IPS-18a (cell line): ENCODE measurements at regions not wholly inside any gene's neighbourhood (a gene's known extent, or its start where the extent isn't known, plus 50 kb on each side); places are given as distances from the start of the nearest gene placed in this dataset.

Experiments
- H3K27ac ChIP-seq: one replicate; pipeline ENCODE4 v1.5.1; 2013; ENCODE audit warnings: low read length
- H3K27me3 ChIP-seq: one replicate; pipeline ENCODE4 v1.6.1; 2013; ENCODE audit warnings: mild to moderate bottlenecking, low read length; ENCODE audit not compliant: control insufficient read depth, insufficient read depth
- H3K36me3 ChIP-seq: one replicate; pipeline ENCODE4 v1.6.1; 2013; ENCODE audit warnings: low read depth, low read length; ENCODE audit not compliant: control insufficient read depth
- H3K4me1 ChIP-seq: one replicate; pipeline ENCODE4 v1.6.1; 2013; ENCODE audit warnings: low read depth, low read length; ENCODE audit not compliant: control insufficient read depth
- H3K4me3 ChIP-seq: one replicate; pipeline ENCODE4 v1.5.1; 2013; ENCODE audit warnings: low read length
- H3K9ac ChIP-seq: one replicate; pipeline ENCODE4 v1.6.1; 2013; ENCODE audit warnings: mild to moderate bottlenecking, low read length, moderate library complexity
- H3K9me3 ChIP-seq: one replicate; pipeline ENCODE4 v1.6.1; 2013; ENCODE audit warnings: low read depth, low read length; ENCODE audit not compliant: control insufficient read depth

- H3K4me1 ChIP-seq = peaks cover 4% of the 10 kb centered on the region
- H3K4me3 ChIP-seq = no peak overlapping the region
- no peak overlapping the region for H3K9ac ChIP-seq
- H3K27ac ChIP-seq = no peak overlapping the region
- no peaks in the 10 kb centered on the region for H3K9me3 ChIP-seq
- no peaks in the 10 kb centered on the region for H3K36me3 ChIP-seq
- no peaks in the 10 kb centered on the region for H3K27me3 ChIP-seq
Observed at GRCh38 chr14:26984311-26985177, 386.7 kb upstream of the NOVA1 start.

GRCh38 chr14:26987744-26988363 lies 390.0 kb upstream of the NOVA1 start:
- Histone ChIP-seq H3K4me3 (no peak overlapping the region), H3K27me3 (no peaks in the 10 kb centered on the region), H3K36me3 (no peaks in the 10 kb centered on the region), H3K27ac (no peak overlapping the region), H3K9me3 (no peaks in the 10 kb centered on the region), H3K9ac (no peak overlapping the region), H3K4me1 (peaks cover 4% of the 10 kb centered on the region)

GRCh38 chr14:26990946-26991345 lies 393.1 kb upstream of the NOVA1 start:
- H3K27me3 ChIP-seq = no peaks in the 10 kb centered on the region
- peaks cover 4% of the 10 kb centered on the region for H3K4me1 ChIP-seq
- H3K27ac ChIP-seq = no peak overlapping the region
- no peaks in the 10 kb centered on the region for H3K9me3 ChIP-seq
- no peaks in the 10 kb centered on the region for H3K36me3 ChIP-seq
- no peak overlapping the region for H3K9ac ChIP-seq
- H3K4me3 ChIP-seq = no peak overlapping the region

GRCh38 chr14:26992403-26993115 lies 394.7 kb upstream of the NOVA1 start:
- Histone ChIP-seq H3K4me1 (peaks cover 4% of the 10 kb centered on the region), H3K4me3 (no peak overlapping the region), H3K27me3 (no peaks in the 10 kb centered on the region), H3K27ac (no peak overlapping the region), H3K9me3 (no peaks in the 10 kb centered on the region), H3K36me3 (no peaks in the 10 kb centered on the region), H3K9ac (no peak overlapping the region)

- Histone ChIP-seq H3K4me1 (no peaks in the 10 kb centered on the region), H3K4me3 (no peak overlapping the region), H3K27me3 (no peaks in the 10 kb centered on the region), H3K27ac (no peak overlapping the region), H3K36me3 (no peaks in the 10 kb centered on the region), H3K9ac (no peak overlapping the region), H3K9me3 (no peaks in the 10 kb centered on the region)
Observed at GRCh38 chr14:26993556-26993955, 395.7 kb upstream of the NOVA1 start.

GRCh38 chr14:26995301-26995700 lies 397.5 kb upstream of the NOVA1 start:
- no peaks in the 10 kb centered on the region for H3K9me3 ChIP-seq
- no peak overlapping the region for H3K4me3 ChIP-seq
- no peak overlapping the region for H3K27ac ChIP-seq
- no peaks in the 10 kb centered on the region for H3K4me1 ChIP-seq
- H3K9ac ChIP-seq = no peak overlapping the region
- H3K27me3 ChIP-seq = no peaks in the 10 kb centered on the region
- H3K36me3 ChIP-seq = no peaks in the 10 kb centered on the region

GRCh38 chr14:26996246-26996645 lies 398.4 kb upstream of the NOVA1 start:
- no peak overlapping the region for H3K4me3 ChIP-seq
- no peak overlapping the region for H3K9ac ChIP-seq
- no peaks in the 10 kb centered on the region for H3K27me3 ChIP-seq
- no peaks in the 10 kb centered on the region for H3K36me3 ChIP-seq
- H3K9me3 ChIP-seq = no peaks in the 10 kb centered on the region
- no peaks in the 10 kb centered on the region for H3K4me1 ChIP-seq
- no peak overlapping the region for H3K27ac ChIP-seq

GRCh38 chr14:27002179-27002578 lies 404.3 kb upstream of the NOVA1 start:
- Histone ChIP-seq H3K9me3 (no peaks in the 10 kb centered on the region), H3K36me3 (no peaks in the 10 kb centered on the region), H3K9ac (no peak overlapping the region), H3K27ac (no peak overlapping the region), H3K4me1 (no peaks in the 10 kb centered on the region), H3K4me3 (no peak overlapping the region), H3K27me3 (no peaks in the 10 kb centered on the region)

GRCh38 chr14:27006570-27006969 lies 408.7 kb upstream of the NOVA1 start:
- Histone ChIP-seq H3K27ac (no peak overlapping the region), H3K9me3 (no peaks in the 10 kb centered on the region), H3K9ac (no peak overlapping the region), H3K4me3 (no peak overlapping the region), H3K36me3 (no peaks in the 10 kb centered on the region), H3K27me3 (no peaks in the 10 kb centered on the region), H3K4me1 (no peaks in the 10 kb centered on the region)

GRCh38 chr14:27008187-27008586 lies 410.4 kb upstream of the NOVA1 start:
- no peaks in the 10 kb centered on the region for H3K27me3 ChIP-seq
- no peaks in the 10 kb centered on the region for H3K4me1 ChIP-seq
- H3K27ac ChIP-seq = no peak overlapping the region
- no peaks in the 10 kb centered on the region for H3K9me3 ChIP-seq
- H3K36me3 ChIP-seq = no peaks in the 10 kb centered on the region
- no peak overlapping the region for H3K9ac ChIP-seq
- H3K4me3 ChIP-seq = no peak overlapping the region

GRCh38 chr14:27012641-27013040 lies 414.8 kb upstream of the NOVA1 start:
- Histone ChIP-seq H3K9me3 (no peaks in the 10 kb centered on the region), H3K36me3 (no peaks in the 10 kb centered on the region), H3K4me1 (no peaks in the 10 kb centered on the region), H3K27ac (no peak overlapping the region), H3K4me3 (no peak overlapping the region), H3K9ac (no peak overlapping the region), H3K27me3 (no peaks in the 10 kb centered on the region)
